ENCODE measurements at regions not wholly inside any gene's neighbourhood (a gene's known extent, or its start where the extent isn't known, plus 50 kb on each side); places are given as distances from the start of the nearest gene placed in this dataset.

DNA sequence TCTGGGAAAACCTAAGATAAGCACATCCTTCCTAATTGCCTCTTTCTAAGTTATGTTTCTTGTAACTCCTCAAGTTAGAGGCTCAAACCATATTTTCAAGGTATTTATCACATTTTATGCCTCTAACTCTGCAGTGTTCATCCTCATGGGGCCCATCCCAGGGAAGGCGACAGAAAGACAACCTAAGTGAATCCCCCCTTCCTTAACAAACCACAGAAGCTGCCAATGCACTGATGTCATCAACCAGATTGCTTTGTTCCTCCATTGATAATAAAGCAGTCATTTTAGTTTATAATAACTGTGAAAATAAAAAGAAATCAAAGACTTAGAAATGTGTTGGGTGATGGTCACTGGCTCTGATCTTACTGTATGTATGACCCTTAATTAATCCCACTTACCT, 119.5 kb upstream of the TCF21 start:
- H3K27me3 ChIP-seq: no peaks in the 10 kb centered on the region
- no peak overlapping the region for H3K4me3 ChIP-seq
- no peak for DNase-seq
- H3K9me3 ChIP-seq (replicated peaks in 1 of 3): no peaks in the 10 kb centered on the region
- no peak overlapping the region for H3K27ac ChIP-seq
- no peaks in the 10 kb centered on the region for H3K4me1 ChIP-seq (replicated peaks in 1 of 2)
- H3K36me3 ChIP-seq (replicated peaks in 1 of 2): no peaks in the 10 kb centered on the region
- WGBS, 4 donors: 71 to 91% (median 76%) methylated on average over 1 of the region's 1 CpG
- TF ChIP-seq POLR2A (IDR thresholded peaks at IDR 0.05): no peak
- TF ChIP-seq, protein P1, sequence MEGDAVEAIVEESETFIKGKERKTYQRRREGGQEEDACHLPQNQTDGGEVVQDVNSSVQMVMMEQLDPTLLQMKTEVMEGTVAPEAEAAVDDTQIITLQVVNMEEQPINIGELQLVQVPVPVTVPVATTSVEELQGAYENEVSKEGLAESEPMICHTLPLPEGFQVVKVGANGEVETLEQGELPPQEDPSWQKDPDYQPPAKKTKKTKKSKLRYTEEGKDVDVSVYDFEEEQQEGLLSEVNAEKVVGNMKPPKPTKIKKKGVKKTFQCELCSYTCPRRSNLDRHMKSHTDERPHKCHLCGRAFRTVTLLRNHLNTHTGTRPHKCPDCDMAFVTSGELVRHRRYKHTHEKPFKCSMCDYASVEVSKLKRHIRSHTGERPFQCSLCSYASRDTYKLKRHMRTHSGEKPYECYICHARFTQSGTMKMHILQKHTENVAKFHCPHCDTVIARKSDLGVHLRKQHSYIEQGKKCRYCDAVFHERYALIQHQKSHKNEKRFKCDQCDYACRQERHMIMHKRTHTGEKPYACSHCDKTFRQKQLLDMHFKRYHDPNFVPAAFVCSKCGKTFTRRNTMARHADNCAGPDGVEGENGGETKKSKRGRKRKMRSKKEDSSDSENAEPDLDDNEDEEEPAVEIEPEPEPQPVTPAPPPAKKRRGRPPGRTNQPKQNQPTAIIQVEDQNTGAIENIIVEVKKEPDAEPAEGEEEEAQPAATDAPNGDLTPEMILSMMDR (IDR thresholded peaks at IDR 0.05): no peak
- intact Hi-C loops (cut with DNase I): no loop called here

DNA sequence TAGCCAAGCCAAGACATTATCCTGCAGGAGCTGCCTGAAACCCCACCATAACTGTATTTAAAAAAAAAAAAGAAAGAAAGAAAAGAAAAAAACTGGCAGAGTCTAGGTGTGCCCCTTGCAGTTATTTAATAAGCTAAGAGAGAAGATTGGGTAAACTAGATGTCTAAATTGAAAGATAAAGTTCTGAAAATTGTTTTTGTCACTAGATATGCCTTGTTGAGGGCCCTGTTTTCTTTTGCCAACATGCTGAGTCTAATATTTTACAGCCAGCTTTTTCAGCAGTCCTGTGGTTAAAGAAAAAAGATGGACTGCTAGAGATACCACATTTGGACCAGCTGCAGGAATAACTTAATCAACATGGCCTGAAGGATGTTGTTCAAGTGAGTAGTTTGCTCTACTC, 116.3 kb upstream of the TCF21 start:
- H3K9me3 ChIP-seq (replicated peaks in 1 of 3): no peaks in the 10 kb centered on the region
- no peaks in the 10 kb centered on the region for H3K4me1 ChIP-seq (replicated peaks in 1 of 2)
- intact Hi-C loops (cut with DNase I): no loop called here
- H3K4me3 ChIP-seq: no peak overlapping the region
- TF ChIP-seq POLR2A (IDR thresholded peaks at IDR 0.05): no peak
- TF ChIP-seq, protein P1 (IDR thresholded peaks at IDR 0.05): no peak
- DNase-seq: no peak
- H3K36me3 ChIP-seq (replicated peaks in 1 of 2): no peaks in the 10 kb centered on the region
- no peaks in the 10 kb centered on the region for H3K27me3 ChIP-seq
- H3K27ac ChIP-seq: no peak overlapping the region

DNA sequence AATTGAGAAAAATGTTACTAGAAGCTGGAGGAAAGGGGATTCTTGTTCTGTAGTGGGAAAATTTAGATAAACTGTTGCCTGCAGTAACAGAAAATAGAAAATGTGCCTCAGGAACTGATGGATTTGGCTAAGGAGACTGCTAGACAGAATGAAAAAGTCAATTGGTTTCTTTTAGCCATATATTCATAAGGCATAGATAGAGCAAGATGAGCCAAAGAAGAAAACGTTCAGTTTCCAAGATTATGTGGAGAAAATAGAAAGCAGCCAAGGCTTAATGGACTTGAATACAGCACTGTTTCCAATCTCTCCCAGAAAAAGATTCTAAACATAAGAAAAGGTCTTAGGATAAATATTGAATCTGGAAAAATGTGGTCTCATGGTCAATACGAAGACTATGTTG, 115.1 kb upstream of the TCF21 start:
- TF ChIP-seq, protein P1 (IDR thresholded peaks at IDR 0.05): no peak
- no peak for TF ChIP-seq POLR2A (IDR thresholded peaks at IDR 0.05)
- intact Hi-C loops (cut with DNase I): no loop called here
- H3K9me3 ChIP-seq (replicated peaks in 1 of 3): no peaks in the 10 kb centered on the region

DNA sequence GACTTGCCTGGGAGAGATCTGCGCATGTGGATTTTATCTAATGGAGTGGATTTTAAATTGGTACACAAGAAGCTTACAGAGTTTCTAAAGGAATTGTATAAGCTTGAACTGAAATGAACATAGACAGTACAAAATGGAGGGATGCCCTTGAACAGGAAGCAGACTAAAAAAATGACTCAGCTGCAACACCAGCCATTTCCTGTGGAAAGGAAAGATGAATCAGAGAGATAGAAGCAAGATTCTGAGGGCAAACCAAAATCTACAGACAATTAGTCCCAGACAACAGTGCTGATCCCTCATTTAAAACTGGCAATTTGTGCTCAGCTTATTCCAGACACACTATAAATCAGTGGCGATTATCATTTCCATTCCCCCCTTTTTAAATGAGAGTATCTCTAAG, 114.6 kb upstream of the TCF21 start:
- H3K4me3 ChIP-seq: no peak overlapping the region
- TF ChIP-seq, protein P1 (IDR thresholded peaks at IDR 0.05): no peak
- TF ChIP-seq POLR2A (IDR thresholded peaks at IDR 0.05): no peak
- WGBS, 4 donors: 83 to 100% (median 90%) methylated on average over 2 of the region's 2 CpGs
- no peaks in the 10 kb centered on the region for H3K36me3 ChIP-seq (replicated peaks in 1 of 2)
- no peak overlapping the region for H3K27ac ChIP-seq
- H3K4me1 ChIP-seq (replicated peaks in 1 of 2): peaks cover 0 to 4% of the 10 kb centered on the region in 2 donors
- intact Hi-C loops (cut with DNase I): no loop called here
- H3K9me3 ChIP-seq (replicated peaks in 1 of 3): no peaks in the 10 kb centered on the region
- no peak for DNase-seq
- no peaks in the 10 kb centered on the region for H3K27me3 ChIP-seq

More for the DNA sequence above, 115.1 kb upstream of the TCF21 start:
- Histone ChIP-seq H3K4me3 (no peak overlapping the region), H3K27ac (no peak overlapping the region), H3K27me3 (no peaks in the 10 kb centered on the region), H3K4me1 (replicated peaks in 1 of 2) (peaks cover 0 to 3% of the 10 kb centered on the region in 2 donors), H3K36me3 (replicated peaks in 1 of 2) (no peaks in the 10 kb centered on the region)
- WGBS, 4 donors: 73 to 86% (median 76%) methylated on average over 2 of the region's 2 CpGs
- DNase-seq: no peak

Measured in adrenal gland (tissue), 9 donors.